ENCODE measurements at regions not wholly inside any gene's neighbourhood (a gene's known extent, or its start where the extent isn't known, plus 50 kb on each side); places are given as distances from the start of the nearest gene placed in this dataset.
"Not testable (repeated sequence)": the region's sequence is repeated elsewhere in the genome, so short reads cannot be mapped to it uniquely, and the experiment has no call there.

DNA sequence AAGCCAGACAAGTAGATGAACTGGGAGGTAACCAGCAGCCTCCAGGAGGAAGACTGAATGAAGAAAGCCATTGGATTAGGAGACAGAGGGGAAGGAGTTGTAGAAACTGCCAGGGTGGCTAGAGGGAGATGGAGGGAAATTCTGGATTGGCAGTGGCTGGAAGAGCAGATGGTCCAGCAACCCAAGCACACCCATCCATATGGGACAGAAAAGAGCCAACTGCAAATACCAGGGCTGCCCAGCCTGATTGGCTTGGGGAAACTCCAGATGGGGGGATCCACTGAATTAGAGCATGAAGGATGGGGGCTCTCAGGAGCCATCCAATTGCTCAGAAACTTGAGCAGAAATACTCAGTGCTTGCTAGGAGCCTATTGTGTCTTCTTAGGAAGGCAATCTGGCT, 173.5 kb upstream of the EPB41L3 start:
- DNase-seq: no peak

DNA sequence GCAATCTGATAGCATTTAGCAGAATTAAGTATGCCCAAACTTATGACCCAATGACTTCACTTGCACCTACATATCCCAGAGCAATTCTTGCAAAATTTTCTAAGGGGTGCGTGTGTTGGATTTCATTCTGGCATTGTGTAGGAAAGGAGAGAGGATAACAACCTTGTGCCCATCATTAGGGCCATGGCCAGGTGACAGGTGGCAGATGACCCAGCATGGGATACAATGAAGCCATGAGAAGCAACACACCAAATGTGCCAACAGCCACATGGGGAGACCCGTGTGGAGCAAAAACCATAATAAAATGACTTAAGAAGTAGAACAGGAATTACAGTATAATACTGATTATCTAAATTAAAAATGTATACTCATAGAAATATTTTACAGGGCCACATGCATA, 166.9 kb upstream of the EPB41L3 start:
- no peak for DNase-seq

DNA sequence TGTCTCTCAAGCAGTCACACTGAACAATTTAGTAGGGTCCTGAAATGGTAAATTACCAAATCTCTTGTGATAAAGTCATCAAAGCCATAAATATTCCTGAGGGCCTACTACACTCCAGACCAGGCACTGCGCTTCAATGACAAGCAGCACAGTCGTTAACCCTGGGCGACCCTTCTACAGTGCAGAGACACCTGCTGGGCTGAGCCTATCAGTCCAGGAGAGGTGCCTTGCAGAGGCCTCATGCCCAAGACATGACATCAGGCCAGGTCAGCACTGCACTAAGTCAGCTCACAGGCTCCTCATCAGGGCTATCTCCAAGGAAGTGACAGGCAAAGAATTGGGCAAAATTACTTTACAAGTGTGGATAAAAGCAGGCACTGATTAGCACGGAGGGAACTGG, 166.4 kb upstream of the EPB41L3 start:
- no peak for DNase-seq

DNA sequence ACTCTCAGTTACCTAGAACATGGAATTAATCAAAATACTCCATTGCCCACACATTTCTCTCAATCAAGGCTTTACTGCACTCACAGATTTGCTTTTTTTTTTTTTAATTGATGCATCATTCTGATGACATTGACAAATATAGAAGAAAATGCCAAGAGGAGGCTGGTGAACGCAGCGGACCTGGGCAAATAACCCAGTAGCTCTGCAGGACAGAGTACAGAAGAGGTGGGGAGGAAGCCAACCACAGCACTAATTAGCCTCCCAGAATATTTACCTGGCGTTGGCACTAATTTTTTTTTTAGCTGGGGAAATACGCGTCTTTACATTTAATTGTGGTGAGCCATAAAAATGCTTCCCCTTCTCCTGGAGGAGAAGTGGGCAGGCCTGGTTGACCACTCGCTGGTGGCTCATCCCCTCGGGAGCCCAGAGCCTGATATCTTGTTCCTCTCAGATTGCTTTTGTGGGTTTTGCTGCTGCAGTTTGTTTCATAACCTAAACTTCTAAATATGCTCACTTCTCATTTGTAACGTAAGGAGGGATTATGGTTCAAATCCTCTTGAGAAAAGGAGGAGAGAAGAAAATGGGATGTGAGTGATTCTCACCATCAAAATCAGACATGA, 165.8 kb upstream of the EPB41L3 start:
- DNase-seq: no peak

DNA sequence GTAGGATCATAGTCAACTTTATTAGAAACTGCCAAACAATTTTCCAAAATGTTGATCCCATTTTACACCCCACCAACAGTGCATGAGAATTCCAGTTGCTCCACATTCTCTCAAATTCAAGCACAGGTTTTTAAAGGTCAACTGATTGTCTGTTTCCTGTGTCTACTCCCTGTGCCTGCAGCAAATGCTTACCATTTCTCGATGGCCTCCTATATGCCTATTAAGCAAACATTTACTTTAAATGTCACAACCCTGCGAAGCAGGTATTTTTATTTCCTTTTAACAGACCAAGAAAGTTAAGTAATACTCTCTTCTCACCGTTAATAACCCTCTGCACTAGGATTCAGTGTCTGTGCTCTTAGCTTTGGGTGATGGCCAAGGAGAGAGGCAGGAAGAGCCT, 163.8 kb upstream of the EPB41L3 start:
- DNase-seq: no peak

DNA sequence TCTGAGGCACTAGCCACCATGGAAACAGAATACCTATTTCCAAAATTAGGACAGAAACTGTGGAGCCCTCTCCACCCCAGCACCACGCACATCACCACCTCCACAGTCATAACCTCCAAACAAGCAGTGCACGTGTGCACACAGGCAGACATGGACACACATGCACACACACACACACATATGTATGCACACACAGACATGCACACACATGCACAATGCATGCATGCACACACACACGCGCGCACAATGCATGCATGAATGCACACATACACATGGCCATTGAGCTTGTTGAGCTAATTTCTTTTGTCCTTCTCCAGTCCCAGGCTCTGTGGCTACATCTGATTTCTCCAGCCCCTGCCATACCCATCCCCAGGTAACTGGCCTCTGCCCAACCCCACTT, 161.6 kb upstream of the EPB41L3 start:
- no peak for DNase-seq

DNA sequence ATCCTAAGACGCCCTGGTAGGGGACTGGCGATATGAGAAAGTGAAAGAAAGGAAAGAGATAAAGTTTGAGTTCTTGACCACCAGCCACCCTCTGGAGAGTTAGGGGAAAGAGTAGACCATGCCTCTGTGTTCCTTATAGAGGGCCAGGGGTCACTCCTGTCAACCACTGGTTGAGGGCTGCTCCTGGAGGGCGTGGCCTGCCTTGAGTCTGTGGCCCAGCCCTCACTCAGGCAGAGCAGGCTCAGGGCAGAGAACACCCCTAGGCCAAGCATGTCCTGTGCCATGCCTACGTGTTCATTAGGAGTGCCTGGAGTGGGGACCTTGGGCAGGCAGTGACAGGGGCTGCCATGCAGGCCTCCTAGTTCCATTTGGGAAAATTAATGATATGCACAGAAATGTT, 161.1 kb upstream of the EPB41L3 start:
- DNase-seq: no peak

DNA sequence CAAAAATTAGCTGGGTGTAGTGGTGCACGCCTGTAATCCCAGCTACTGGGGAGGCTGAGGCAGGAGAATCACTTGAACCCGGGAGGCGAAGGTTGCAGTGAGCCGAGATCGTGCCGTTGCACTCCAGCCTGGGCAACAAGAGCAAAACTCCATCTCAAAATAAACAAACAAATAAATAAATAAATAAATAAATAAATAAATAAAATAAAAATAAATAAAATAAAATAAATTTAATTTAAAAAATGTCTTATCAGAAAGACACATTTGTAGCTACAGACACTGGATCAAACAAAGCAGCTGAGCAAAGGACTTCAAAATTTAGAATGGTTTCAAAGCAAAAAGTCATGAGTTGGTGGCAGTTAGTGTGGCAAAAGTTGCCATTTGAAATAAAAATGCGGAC, 158.2 kb upstream of the EPB41L3 start:
- not testable (repeated sequence) for DNase-seq

DNA sequence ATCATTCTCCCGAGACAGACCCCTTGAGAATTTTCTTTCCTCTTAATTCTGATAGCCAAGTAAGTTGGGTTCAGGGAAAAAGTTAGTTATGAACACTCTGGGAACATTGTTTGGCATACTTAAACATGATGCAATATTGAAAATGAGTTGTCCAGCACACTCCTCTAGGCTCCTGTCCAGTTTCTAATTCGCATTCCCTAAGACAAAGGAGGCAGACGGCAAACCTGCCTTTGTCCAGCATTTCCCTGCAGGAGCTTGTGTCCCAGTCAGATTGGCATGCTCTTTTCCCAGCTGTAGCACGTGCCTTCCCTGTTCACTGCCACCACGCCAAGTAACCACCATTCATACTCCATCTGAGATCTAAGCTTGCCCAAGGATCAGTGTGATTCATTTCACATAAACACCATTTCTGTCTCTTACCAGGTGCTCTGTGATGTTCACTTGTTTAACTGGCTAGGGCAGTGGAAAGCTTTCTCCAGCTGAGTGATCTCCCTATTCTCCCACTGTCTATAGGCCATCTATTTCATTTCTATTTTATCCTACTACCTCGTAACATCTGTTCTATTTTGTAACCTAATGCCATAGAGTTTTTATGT, 150.0 kb upstream of the EPB41L3 start:
- DNase-seq: no peak

DNA sequence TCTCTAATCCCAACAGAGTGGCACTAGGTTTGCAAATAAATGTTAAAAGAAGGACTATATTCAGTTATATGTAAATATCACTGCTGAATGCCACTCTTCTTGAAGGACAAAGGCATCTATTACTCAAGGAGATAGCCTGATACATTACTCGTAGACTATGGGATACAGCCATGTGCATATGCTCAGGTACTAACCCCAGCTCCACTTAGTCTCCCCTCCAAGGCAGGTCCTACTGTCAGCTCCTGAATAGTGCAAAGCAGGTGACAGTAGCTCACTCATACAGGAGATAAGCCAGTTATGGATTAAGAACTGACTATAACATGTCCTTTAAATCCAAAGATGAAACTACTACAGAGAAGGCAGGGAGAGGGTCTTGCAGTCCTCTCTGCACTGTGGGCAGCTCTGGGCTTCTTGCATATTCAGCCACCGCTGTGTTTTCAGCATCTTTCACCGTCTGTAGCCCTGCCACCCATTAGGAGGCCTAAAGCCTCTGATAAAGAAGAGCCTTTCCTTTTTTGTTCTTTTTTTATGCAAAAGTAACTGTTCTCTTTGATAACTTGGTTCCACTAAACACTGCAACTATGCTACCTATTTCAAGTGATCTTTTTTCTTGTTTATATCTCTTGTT, 135.1 kb upstream of the EPB41L3 start:
- no peak for DNase-seq

DNA sequence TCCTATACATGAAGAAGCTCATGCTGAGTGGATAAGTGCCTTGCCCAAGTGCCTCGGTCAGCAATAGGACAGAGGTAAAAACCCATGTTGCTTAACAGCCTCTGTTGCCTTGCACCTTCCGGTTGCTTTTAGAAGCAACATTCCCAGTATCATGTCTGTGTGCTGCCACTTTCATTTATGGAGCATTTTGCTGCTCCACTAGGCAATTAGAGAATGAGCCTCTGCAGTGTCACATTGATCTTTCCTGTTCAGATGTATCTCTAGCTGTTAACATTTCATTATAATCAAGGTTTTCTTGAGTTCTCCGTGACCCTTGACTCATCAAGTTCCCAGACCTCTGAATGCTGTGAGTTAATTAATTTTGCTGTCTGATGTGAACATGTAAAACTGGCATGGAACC, 134.5 kb upstream of the EPB41L3 start:
- DNase-seq: no peak

DNA sequence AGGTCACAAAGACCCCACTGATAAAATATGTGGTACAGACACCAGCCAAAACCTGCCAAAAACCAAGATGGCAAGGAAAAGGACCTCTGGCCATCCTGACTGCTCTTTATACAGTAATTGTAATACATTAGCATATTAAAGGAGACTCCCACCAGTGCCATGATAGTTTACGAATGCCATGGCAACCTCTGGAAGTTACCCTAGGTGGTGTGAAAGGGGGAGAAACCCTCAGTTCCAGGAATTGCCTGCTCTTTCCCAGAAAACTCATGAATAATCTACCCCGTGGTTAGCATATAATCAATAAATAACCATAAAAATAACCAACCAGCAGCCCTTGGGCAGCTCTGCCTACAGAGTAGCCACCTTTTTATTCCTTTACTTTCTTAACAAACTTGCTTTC, 129.8 kb upstream of the EPB41L3 start:
- DNase-seq: no peak

DNA sequence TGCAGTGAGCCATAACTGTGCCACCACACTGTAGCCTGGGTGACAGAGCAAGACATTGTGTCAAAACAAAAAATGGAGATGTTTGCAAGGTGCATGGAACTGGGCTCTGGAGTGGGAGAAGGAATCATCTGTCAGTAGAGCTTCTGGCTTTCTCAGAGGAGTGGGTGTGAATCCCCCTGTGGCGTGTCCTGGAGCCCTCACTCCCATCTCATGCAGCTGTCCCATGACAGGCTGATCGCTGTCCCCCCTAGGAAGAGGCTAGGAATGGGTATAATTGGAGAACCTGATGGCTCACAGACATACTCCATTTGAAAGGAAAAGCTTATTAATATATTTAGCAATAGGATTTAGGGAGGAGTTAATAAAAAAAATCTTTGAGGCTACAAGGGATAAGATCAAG, 125.8 kb upstream of the EPB41L3 start:
- no peak for DNase-seq

DNA sequence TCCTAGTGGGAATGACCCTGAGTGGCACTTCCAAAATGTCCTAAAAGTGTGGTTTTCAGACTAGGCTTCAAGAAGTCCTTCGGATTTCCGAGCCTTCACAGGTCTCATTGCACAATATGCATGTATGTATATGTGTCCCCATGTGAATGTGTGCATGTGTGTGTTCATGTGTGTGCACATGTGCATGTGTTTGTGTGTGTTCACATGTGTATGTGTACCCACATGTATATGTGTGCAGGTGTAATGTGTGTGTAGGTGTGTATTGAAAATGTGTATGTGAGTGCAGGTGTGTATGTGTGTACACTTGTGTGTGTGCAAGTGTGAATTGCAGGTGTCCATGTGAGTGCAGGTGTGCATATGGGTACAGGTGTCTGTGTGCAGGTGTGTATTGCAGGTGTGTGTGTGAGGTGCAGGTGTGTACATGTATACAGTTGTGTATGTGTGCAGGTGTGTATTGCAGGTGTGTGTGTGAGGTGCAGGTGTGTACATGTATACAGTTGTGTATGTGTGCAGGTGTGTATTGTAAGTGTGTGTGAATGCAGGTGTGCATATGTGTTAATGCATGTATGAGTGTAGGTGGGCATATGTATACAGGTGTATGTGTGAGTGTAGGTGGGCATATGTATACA, 124.4 kb upstream of the EPB41L3 start:
- DNase-seq: no peak

DNA sequence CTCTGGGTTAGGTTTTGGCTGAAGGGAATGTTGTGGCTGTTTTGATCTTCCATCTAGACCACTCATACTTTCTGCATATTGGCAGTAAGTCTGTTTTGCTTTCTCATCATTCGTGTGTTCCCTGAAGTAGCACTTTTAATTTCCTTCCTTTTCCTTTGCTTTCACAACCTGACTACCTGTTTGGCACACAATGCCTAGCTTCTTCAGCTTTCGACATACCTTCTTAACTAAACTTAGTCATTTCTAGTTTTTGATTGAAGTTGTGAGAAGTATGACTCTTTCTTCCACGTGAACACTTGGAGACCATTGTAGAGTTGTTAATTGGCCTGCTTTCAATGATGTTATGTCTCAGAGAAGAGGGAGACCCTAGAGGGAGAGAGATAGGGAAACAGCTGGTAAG, 123.6 kb upstream of the EPB41L3 start:
- DNase-seq: no peak

DNA sequence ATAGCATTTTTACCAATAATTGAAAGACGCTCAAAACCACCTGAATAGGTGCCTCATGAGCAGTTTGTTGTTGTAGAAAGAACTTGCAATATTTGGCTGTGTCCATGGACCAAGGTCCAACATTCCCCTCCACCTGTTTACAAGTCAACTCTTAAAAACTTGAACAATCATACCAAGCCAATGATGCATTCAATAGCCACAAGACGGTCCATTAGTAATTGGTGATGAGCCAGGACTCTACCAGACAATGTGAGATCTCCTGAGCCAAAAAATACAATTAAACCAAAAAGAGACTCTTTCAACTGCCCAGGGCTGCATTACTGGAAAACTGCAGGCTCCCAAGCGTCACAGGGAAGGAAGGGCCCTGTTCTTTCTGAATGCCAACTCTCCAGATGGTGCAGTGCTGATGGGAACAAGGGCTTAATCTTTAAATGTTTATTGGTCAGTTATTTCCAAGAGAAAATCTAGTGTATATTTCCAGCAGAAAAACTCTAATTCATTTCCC, 118.8 kb upstream of the EPB41L3 start:
- DNase-seq: no peak

DNA sequence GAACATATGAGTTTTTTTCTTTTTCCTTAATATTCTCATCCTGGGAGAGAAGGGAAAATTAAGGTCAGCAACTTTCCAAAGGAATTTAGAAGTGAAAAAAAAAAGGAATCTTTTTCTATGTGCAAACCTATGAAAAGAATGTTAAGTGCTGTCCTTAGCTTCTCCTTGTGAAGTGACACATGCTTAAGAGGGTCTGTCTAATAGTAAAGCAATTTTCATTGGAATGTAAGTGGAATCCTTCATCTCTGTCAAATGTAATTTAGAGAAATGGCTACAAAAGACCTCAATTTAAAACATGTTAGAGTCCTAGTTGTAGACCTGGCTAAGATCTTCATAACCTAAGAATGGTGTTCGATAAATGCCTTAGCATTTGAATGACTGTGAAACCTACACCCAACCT, 117.4 kb upstream of the EPB41L3 start:
- no peak for DNase-seq

DNA sequence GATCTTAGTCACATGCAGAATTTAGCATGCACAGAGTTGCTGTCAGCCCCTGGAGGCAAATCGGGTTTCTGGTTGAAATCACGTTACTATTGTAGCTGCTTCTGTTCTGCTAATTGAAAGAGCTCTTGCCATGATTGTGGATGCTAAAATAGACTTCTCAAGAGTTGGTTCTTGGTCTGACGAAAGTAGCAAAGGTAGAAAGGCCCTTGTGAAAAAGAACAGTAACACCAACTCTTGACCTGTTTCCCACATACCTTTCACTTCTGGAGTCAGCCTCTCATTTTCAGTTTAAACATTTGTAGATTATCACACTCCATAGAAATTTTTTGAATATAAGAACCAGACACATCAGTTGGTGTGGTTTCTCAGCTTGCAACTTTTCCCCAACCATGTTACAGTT, 110.0 kb upstream of the EPB41L3 start:
- DNase-seq: no peak

DNA sequence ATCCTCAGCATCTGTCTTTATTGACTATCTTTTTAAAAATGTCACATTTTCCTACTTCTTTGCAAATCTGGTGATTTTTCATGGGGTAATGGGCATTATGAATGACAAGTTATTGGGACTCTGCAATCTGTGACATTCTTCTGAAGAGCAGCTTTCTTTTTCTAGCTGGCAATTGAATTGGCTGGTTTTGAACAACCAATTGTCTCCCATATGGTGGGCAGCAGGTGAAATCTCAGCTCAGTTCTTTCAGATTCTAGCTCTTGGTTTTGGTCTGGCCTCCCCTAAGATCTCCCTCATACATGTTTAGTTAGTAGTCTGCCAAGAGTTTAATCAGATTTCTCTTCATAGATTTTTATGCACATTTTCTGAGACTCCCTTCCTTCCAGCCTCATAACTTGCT, 107.9 kb upstream of the EPB41L3 start:
- no peak for DNase-seq

DNA sequence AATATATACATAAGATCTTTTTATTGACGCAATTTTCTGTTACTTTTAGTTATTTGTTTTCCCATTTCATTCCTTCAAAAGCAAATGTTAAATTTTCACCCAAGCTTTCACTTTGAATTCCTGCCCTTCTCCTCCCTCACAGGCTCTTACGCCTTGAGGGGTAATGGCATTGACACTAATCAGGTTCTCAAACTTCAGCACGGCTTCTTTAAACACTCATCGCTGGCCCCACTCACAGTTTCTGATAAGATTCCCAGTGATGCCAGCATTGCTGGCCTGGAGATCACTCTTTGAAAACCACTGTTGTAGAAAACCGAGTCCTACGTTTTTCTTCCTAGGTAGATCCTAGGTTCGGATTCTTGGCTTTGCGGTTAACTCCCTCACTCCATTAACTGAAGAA, 105.6 kb upstream of the EPB41L3 start:
- DNase-seq: no peak

DNA sequence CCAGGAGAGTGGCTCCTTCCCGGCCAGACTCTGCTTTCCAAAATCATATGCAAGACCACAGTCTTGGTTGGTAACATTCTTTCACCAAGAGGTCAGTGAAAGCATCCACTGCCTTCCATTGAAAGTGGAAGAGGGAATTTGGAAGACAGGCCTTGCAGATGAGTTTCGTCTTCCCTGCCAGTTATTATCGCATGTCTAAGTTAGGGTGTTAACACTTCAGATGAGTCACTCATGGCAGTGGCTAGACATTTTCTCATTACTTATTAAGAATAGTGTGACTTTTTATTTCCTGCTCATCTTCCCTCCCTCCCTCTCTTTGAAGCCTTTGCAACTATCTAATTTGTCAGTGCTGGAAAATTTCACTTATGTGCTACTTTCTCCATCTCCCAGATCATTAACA, 102.9 kb upstream of the EPB41L3 start:
- no peak for DNase-seq

DNA sequence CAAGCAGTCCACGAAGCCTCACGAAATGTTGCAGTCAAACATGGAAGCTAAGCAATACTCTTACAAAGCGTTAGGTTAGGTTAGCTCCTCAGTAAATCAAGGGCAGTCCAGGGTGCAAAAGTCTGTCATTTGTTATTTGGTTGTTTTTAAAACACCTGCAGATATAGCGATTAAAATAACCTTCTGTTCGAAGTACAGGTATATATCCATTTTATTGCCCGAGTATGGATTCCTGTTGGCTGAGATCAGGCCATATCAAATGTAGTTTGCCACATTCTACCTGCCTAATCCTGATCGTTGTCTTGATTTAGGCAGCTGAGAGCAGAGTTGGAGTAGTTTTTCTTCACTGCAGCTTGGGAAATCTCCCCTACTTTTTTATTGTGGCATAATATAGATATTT, 99.5 kb upstream of the EPB41L3 start:
- no peak for DNase-seq

DNA sequence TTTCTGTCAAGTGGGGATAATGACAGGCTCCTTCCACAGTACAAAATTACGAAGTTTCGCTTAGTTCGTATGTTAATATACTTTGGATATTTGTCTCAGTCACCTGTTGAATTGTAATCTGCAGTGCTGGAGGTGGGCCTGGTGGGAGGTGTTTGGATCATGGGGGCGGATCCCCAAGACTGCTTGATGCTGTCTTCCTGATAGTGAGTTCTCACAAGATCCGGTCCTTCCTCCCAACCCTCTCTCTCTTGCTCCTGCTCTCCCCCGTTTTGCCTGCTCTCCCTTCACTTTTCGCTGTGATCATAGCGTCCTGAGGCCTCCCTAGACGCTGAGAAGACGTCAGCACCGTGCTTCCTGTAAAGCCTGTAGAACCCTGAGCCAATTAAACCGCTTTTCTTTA, 97.1 kb upstream of the EPB41L3 start:
- DNase-seq: no peak

DNA sequence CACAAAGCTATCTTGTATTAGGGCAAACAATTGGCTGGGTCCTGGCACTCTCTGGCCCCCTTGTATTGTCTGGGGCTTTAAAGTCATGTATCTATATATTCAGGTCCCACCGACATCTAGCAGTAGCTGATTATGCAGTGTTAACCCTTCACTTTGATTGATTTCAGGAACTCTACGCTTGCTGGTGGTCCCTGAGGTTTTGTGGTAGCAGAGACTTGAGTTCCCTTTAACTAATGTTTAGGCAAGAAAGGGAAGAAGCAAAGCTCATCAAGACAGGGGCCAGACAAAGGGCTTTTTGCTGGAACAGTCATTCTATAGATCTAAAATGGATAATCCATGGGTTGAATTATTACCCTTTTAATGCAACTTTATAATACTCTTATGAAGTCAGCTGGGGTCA, 95.3 kb upstream of the EPB41L3 start:
- no peak for DNase-seq
